GM12878 (cell line): ENCODE measurements at regions not wholly inside any gene's neighbourhood (a gene's known extent, or its start where the extent isn't known, plus 50 kb on each side); places are given as distances from the start of the nearest gene placed in this dataset.

ENCODE experiments used
- ATAC-seq: fragments of 200-7000 bp; cut with Tn5 transposase; 3 replicates; pipeline ENCODE4 v1.9.1; 2020; ENCODE audit warnings: mild to moderate bottlenecking, moderate library complexity
- BruUV-seq: library from RNA; stranded (reverse); fragments of 400-500 nt; replicated peaks from 2 replicates; lab custom pipeline; 2021; lab: Mats Ljungman, UMichigan
- CTCF ChIA-PET: fragments of 300-600 bp; sonication (Branson Sonifier 250); formaldehyde crosslinking; extraction: SDS; loops from one replicate; lab custom pipeline; 2021; ENCODE audit warnings: inconsistent platforms; lab: Yijun Ruan, JAX
- POLR2A ChIA-PET: fragments of 350-600 bp; formaldehyde crosslinking; extraction: SDS; loops from one replicate; lab custom pipeline; 2021; ENCODE audit warnings: inconsistent platforms; lab: Charles Lee
- RAD21 ChIA-PET: fragments of 300-600 bp; sonication (Branson Sonifier 250); formaldehyde crosslinking; loops from one replicate; lab custom pipeline; 2023; ENCODE audit warnings: antibody characterized with exemption; ENCODE audit not compliant: unreplicated experiment; lab: Charles Lee
- SMC1A ChIA-PET: fragments of 300-600 bp; sonication (Branson Sonifier 250); formaldehyde crosslinking; loops from one replicate; lab custom pipeline; 2023; ENCODE audit not compliant: unreplicated experiment, uncharacterized antibody; lab: Charles Lee
- DNase-seq: peaks from one replicate; pipeline ENCODE4 v3.0.0-alpha.2; 2011; ENCODE audit warnings: low read depth, low spot score
- FAIRE-seq: peaks from 3 replicates; lab custom pipeline; 2011; peaks lifted over from hg19 to GRCh38; lab: Jason Lieb, UNC
- H2AFZ ChIP-seq: 2 replicates; pipeline ENCODE4 v1.6.0; 2011; ENCODE audit warnings: low read depth, low read length, control low read depth; ENCODE audit not compliant: control insufficient read depth
- H3K27ac ChIP-seq: 2 replicates; pipeline ENCODE4 v1.5.1; 2011; ENCODE audit warnings: control low read depth; ENCODE audit not compliant: control insufficient read depth, insufficient read depth
- H3K27me3 ChIP-seq, 2 experiments: replicated peaks in 1 of 2; 2 replicates each; pipeline versions ENCODE4 v1.6.0 to v1.6.1; 2011; ENCODE audit warnings: low read length in 1 of 2; ENCODE audit not compliant: control insufficient read depth in 2 of 2, insufficient read depth in 2 of 2
- H3K36me3 ChIP-seq, 2 experiments: 2 replicates each; pipeline ENCODE4 v1.5.1; 2011; ENCODE audit warnings: low read length in 1 of 2; ENCODE audit not compliant: control insufficient read depth in 2 of 2, insufficient read depth in 2 of 2
- H3K4me1 ChIP-seq: 2 replicates; pipeline ENCODE4 v1.6.1; 2011; ENCODE audit warnings: mild to moderate bottlenecking, low read length, moderate library complexity, mixed read lengths; ENCODE audit not compliant: control insufficient read depth, insufficient read depth
- H3K4me2 ChIP-seq: 2 replicates; pipeline ENCODE4 v1.6.0; 2011; ENCODE audit warnings: control low read depth; ENCODE audit not compliant: control insufficient read depth, insufficient read depth
- H3K4me3 ChIP-seq: fragments of 200-600 bp; sonication (generic); 2 replicates; pipeline ENCODE4 v1.5.1; 2016
- H3K79me2 ChIP-seq: 2 replicates; pipeline ENCODE4 v1.6.0; 2011; ENCODE audit warnings: low read length; ENCODE audit not compliant: control insufficient read depth, insufficient read depth
- H3K9ac ChIP-seq: 2 replicates; pipeline ENCODE4 v1.8.0; 2011; ENCODE audit warnings: low read length, control low read depth, mixed read lengths; ENCODE audit not compliant: control insufficient read depth, insufficient read depth
- H3K9me3 ChIP-seq: replicated peaks from 3 replicates; pipeline ENCODE4 v1.5.1; 2011; ENCODE audit warnings: mild to moderate bottlenecking, low read length; ENCODE audit not compliant: control insufficient read depth, insufficient read depth
- H4K20me1 ChIP-seq: 2 replicates; pipeline ENCODE4 v1.6.0; 2011; ENCODE audit not compliant: control insufficient read depth, insufficient read depth
- CBX3 ChIP-seq: fragments of 200-600 bp; sonication (generic); IDR thresholded peaks from 2 replicates; pipeline ENCODE4 v1.6.1; 2016; ENCODE audit warnings: low read depth, borderline replicate concordance
- EED ChIP-seq: sonication (generic); IDR thresholded peaks from 2 replicates; pipeline ENCODE4 v1.6.1; 2016; ENCODE audit warnings: antibody characterized with exemption, low read depth
- EZH2 ChIP-seq: IDR thresholded peaks from 2 replicates; pipeline ENCODE4 v1.6.1; 2012; ENCODE audit warnings: low read depth, mild to moderate bottlenecking, control low read depth, inconsistent platforms, low read length, borderline replicate concordance; ENCODE audit not compliant: control insufficient read depth
- IKZF1 ChIP-seq: fragments of 450-650 bp; conservative IDR thresholded peaks from 2 replicates; pipeline ENCODE4 v1.6.1; 2017; ENCODE audit warnings: antibody characterized with exemption, mild to moderate bottlenecking
- NRF1 ChIP-seq: conservative IDR thresholded peaks from 2 replicates; pipeline ENCODE4 v1.6.1; 2011; ENCODE audit warnings: mild to moderate bottlenecking, low read depth, low read length, improper control_type of control experiment
- POLR2A ChIP-seq: IDR thresholded peaks from 2 replicates; pipeline ENCODE4 v1.6.1; 2011; ENCODE audit warnings: low read depth, mild to moderate bottlenecking, low read length
- POLR2AphosphoS5 ChIP-seq: IDR thresholded peaks from 2 replicates; pipeline ENCODE4 v1.6.1; 2011; ENCODE audit warnings: mild to moderate bottlenecking, low read length, inconsistent platforms
- SIX5 ChIP-seq: IDR thresholded peaks from 2 replicates; pipeline ENCODE4 v1.6.1; 2011; ENCODE audit warnings: mild to moderate bottlenecking, low read depth, low read length, moderate library complexity; ENCODE audit not compliant: severe bottlenecking
- SMAD5 ChIP-seq: IDR thresholded peaks from 2 replicates; pipeline ENCODE4 v1.6.1; 2016; ENCODE audit warnings: antibody characterized with exemption, low read depth
- STAT1 ChIP-seq: fragments of 450-650 bp; conservative IDR thresholded peaks from 2 replicates; pipeline ENCODE4 v1.6.1; 2014; ENCODE audit warnings: antibody characterized with exemption, mild to moderate bottlenecking
- WGBS: methylation state at CpG from one replicate; pipeline ENCODE4 v1.1.6; 2016; ENCODE audit warnings: low lambda C conversion rate; ENCODE audit not compliant: insufficient replicate concordance, insufficient coverage; ENCODE audit errors: missing lambda C conversion rate; 5-methylcytosine and 5-hydroxymethylcytosine counted together
- in situ Hi-C: fragments of 300-500 bp; cut with MboI; formaldehyde crosslinking; loops from 9 replicates; pipeline ENCODE4 v1.14.3; 2018; ENCODE audit warnings: mixed read lengths
- intact Hi-C: fragments of 100-400 bp; cut with micrococcal nuclease; formaldehyde crosslinking; loops from one replicate; pipeline ENCODE4 v1.14.2; 2022; ENCODE audit not compliant: unreplicated experiment
- TF ChIP-seq, protein P1 (sequence below): fragments of 450-650 bp; IDR thresholded peaks from 2 replicates; pipeline ENCODE4 v1.6.1; 2017; ENCODE audit warnings: mild to moderate bottlenecking, moderate library complexity
- TF ChIP-seq, protein P2 (sequence below): IDR thresholded peaks from 2 replicates; pipeline ENCODE4 v1.6.1; 2012; ENCODE audit warnings: low read length, inconsistent platforms
- TF ChIP-seq, protein P3 (sequence below): fragments of 150-350 bp; IDR thresholded peaks from 2 replicates; pipeline ENCODE4 v1.6.1; 2016; ENCODE audit warnings: low read depth, low read length

DNA sequence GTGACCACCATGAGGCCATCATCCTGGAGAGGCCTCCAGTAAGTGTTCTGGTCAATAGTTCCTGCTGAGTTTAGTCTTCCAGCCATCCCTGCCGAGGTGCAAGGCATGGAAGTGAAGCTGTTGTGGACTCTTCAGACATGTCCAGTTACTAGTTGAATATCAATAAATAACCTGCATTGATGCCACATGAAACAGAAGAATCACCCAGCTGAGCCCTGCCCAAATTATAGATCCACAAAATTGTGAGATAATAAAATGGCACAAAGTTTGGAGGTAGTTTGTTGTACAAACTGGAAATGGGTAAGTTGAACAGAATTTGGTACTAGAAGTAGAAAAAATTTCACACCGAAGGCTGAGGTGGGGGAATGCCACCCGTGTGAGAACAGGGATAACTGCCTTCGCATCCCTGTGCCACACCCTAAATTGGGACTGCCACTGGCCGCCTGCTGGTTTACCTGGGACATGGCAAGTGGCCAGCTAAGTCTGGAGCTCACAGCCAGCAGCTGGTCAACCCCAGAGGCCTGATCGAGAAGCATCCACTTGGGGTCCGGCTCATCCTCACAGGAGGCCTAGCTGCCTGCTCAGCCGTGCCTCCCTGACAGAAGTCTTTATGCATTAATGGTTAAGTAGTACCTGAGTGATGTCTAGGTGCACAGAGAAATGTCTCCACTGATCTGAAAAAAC lies 184.5 kb downstream of the SPRY1 start:
- no TSS peak for BruUV-seq
- Histone ChIP-seq H2AFZ (no peak overlapping the region), H3K4me2 (no peak overlapping the region), H3K9ac (no peak overlapping the region), H4K20me1 (no peaks in the 10 kb centered on the region), H3K9me3 (peaks cover 4% of the 10 kb centered on the region), H3K4me1 (no peaks in the 10 kb centered on the region), H3K27ac (no peak overlapping the region), H3K36me3 (no peaks in the 10 kb centered on the region), H3K27me3 (no peaks in the 10 kb centered on the region), H3K4me3 (no peak overlapping the region), H3K79me2 (no peaks in the 10 kb centered on the region)
- RAD21 ChIA-PET = no interaction called here
- POLR2A ChIA-PET = no interaction called here
- in situ Hi-C loops = no loop called here
- SMC1A ChIA-PET = interaction anchor here (1.2 kb wide), 2 partner anchors 10 to 16 kb away, joined by 3 to 4 read pairs; no protein-coding TSS in a partner anchor
- FAIRE-seq = no peak
- no peak for DNase-seq
- WGBS = 58% methylated on average over 8 of the region's 8 CpGs
- intact Hi-C loops = no loop called here
- CTCF ChIA-PET = interaction anchor here (2.5 kb wide), 1 partner anchor 16 kb away, joined by 6 read pairs; no protein-coding TSS in a partner anchor
- ATAC-seq = no peak
- TF ChIP-seq SIX5 = no peak
- no peak for TF ChIP-seq STAT1
- no peak for TF ChIP-seq EED
- no peak for TF ChIP-seq NRF1
- TF ChIP-seq SMAD5 = no peak
- no peak for TF ChIP-seq POLR2AphosphoS5
- no peak for TF ChIP-seq EZH2
- TF ChIP-seq IKZF1 = no peak
- no peak for TF ChIP-seq POLR2A
- TF ChIP-seq CBX3 = no peak
- TF ChIP-seq, protein P1, sequence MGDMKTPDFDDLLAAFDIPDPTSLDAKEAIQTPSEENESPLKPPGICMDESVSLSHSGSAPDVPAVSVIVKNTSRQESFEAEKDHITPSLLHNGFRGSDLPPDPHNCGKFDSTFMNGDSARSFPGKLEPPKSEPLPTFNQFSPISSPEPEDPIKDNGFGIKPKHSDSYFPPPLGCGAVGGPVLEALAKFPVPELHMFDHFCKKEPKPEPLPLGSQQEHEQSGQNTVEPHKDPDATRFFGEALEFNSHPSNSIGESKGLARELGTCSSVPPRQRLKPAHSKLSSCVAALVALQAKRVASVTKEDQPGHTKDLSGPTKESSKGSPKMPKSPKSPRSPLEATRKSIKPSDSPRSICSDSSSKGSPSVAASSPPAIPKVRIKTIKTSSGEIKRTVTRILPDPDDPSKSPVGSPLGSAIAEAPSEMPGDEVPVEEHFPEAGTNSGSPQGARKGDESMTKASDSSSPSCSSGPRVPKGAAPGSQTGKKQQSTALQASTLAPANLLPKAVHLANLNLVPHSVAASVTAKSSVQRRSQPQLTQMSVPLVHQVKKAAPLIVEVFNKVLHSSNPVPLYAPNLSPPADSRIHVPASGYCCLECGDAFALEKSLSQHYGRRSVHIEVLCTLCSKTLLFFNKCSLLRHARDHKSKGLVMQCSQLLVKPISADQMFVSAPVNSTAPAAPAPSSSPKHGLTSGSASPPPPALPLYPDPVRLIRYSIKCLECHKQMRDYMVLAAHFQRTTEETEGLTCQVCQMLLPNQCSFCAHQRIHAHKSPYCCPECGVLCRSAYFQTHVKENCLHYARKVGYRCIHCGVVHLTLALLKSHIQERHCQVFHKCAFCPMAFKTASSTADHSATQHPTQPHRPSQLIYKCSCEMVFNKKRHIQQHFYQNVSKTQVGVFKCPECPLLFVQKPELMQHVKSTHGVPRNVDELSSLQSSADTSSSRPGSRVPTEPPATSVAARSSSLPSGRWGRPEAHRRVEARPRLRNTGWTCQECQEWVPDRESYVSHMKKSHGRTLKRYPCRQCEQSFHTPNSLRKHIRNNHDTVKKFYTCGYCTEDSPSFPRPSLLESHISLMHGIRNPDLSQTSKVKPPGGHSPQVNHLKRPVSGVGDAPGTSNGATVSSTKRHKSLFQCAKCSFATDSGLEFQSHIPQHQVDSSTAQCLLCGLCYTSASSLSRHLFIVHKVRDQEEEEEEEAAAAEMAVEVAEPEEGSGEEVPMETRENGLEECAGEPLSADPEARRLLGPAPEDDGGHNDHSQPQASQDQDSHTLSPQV = no peak
- TF ChIP-seq, protein P2, sequence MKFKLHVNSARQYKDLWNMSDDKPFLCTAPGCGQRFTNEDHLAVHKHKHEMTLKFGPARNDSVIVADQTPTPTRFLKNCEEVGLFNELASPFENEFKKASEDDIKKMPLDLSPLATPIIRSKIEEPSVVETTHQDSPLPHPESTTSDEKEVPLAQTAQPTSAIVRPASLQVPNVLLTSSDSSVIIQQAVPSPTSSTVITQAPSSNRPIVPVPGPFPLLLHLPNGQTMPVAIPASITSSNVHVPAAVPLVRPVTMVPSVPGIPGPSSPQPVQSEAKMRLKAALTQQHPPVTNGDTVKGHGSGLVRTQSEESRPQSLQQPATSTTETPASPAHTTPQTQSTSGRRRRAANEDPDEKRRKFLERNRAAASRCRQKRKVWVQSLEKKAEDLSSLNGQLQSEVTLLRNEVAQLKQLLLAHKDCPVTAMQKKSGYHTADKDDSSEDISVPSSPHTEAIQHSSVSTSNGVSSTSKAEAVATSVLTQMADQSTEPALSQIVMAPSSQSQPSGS = no peak
- TF ChIP-seq, protein P3, sequence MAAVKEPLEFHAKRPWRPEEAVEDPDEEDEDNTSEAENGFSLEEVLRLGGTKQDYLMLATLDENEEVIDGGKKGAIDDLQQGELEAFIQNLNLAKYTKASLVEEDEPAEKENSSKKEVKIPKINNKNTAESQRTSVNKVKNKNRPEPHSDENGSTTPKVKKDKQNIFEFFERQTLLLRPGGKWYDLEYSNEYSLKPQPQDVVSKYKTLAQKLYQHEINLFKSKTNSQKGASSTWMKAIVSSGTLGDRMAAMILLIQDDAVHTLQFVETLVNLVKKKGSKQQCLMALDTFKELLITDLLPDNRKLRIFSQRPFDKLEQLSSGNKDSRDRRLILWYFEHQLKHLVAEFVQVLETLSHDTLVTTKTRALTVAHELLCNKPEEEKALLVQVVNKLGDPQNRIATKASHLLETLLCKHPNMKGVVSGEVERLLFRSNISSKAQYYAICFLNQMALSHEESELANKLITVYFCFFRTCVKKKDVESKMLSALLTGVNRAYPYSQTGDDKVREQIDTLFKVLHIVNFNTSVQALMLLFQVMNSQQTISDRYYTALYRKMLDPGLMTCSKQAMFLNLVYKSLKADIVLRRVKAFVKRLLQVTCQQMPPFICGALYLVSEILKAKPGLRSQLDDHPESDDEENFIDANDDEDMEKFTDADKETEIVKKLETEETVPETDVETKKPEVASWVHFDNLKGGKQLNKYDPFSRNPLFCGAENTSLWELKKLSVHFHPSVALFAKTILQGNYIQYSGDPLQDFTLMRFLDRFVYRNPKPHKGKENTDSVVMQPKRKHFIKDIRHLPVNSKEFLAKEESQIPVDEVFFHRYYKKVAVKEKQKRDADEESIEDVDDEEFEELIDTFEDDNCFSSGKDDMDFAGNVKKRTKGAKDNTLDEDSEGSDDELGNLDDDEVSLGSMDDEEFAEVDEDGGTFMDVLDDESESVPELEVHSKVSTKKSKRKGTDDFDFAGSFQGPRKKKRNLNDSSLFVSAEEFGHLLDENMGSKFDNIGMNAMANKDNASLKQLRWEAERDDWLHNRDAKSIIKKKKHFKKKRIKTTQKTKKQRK = no peak
